Heart right ventricle (tissue), 16 donors: ENCODE measurements at regions not wholly inside any gene's neighbourhood (a gene's known extent, or its start where the extent isn't known, plus 50 kb on each side); places are given as distances from the start of the nearest gene placed in this dataset.

ENCODE experiments used
- ATAC-seq, 8 donors: fragments of 200-7000 bp; cut with Tn5 transposase; one replicate each; pipeline ENCODE4 v1.9.1; 2020; ENCODE audit warnings: mild to moderate bottlenecking in 8 of 8, moderate library complexity in 8 of 8, moderate number of reproducible peaks in 1 of 8
- DNase-seq, 2 donors: peaks; one replicate each; pipeline ENCODE4 v3.0.0-alpha.2; 2020
- H3K27ac ChIP-seq, 10 donors: fragments of 200-600 bp; sonication (generic) in 2 of 10; one replicate each; pipeline versions ENCODE4 v1.5.0 to v1.8.0; 2020 to 2022; ENCODE audit warnings: mild to moderate bottlenecking in 3 of 10
- H3K27me3 ChIP-seq, 7 donors: fragments of 200-600 bp; one replicate each; pipeline ENCODE4 v1.8.0; 2021 to 2022; ENCODE audit warnings: mild to moderate bottlenecking in 2 of 7
- H3K36me3 ChIP-seq, 9 donors: fragments of 200-600 bp; sonication (generic) in 1 of 9; one replicate each; pipeline versions ENCODE4 v1.5.0 to v1.8.0; 2020 to 2022; ENCODE audit warnings: mild to moderate bottlenecking in 2 of 9
- H3K4me1 ChIP-seq, 9 donors: fragments of 200-600 bp; sonication (generic) in 1 of 9; one replicate each; pipeline versions ENCODE4 v1.5.0 to v1.8.0; 2020 to 2022; ENCODE audit warnings: mild to moderate bottlenecking in 4 of 9
- H3K4me3 ChIP-seq, 10 donors: fragments of 200-600 bp; sonication (generic) in 2 of 10; one replicate each; pipeline versions ENCODE4 v1.5.0 to v1.8.0; 2020 to 2022; ENCODE audit warnings: mild to moderate bottlenecking in 7 of 10, moderate library complexity in 2 of 10
- H3K9me3 ChIP-seq, 11 donors: fragments of 200-600 bp in 10 of 11; sonication (generic) in 2 of 11; one replicate each; pipeline versions ENCODE4 v1.5.0 to v1.8.0; 2013 to 2022; ENCODE audit warnings: mild to moderate bottlenecking in 2 of 11, control low read depth in 1 of 11, moderate library complexity in 1 of 11
- CTCF ChIP-seq, 9 donors: fragments of 200-600 bp; sonication (generic) in 2 of 9; IDR thresholded peaks; one replicate each; pipeline versions ENCODE4 v1.5.0 to v1.8.0; 2021 to 2022; ENCODE audit warnings: antibody characterized with exemption in 9 of 9, mild to moderate bottlenecking in 5 of 9, moderate library complexity in 1 of 9
- WGBS, 2 donors: extraction: QIAGEN DNeasy Blood & Tissue Kit; methylation state at CpG; one replicate each; pipeline ENCODE4 v1.1.7; 2013; ENCODE audit warnings: inconsistent platforms in 1 of 2; 5-methylcytosine and 5-hydroxymethylcytosine counted together
- intact Hi-C, 10 donors: fragments of 100-400 bp; cut with DNase I; formaldehyde crosslinking; loops; one replicate each; pipeline versions ENCODE4 v1.11.1 to v1.14.2; 2022
- donor health status: Arrhythmogenic right ventricular cardiomyopathy.
- donor health status: ischemic (EF 13 %, LVEDD 7.1; RV severe dilation, severe dysfunction).
- donor health status: healthy with polysubstance abuse.
- donor health status: DM: no; HTN: yes; CAD: no.
- donor health status: DM: no; HTN: no; CAD: no.
- donor health status: ischemic (EF 25% LVEDD 6.9; RV normal size, moderate dysfunction).
- donor health status: ischemic (EF 25% LVEDD 5.7; RV mildly dilated, moderate dysfunction).
- donor health status: healthy.
- donor health status: DM: yes; HTN: yes; CAD: no.
- donor health status: Ischemic cardiomyopathy.
- donor health status: ischemic (EF 35%, LVEDD 5.7; RV mildly dilated, moderate dysfunction).
- donor health status: nonischemic (EF 11% LVEDD 7.7; RV severe dilation, severe dysfunction).
- donor health status: DM: yes; HTN: yes; CAD: no.
- donor health status: PGD.
- donor health status: ischemic (EF 29% LVEDD 5.4; RV normal size, mild dysfunction).
- donor health status: nonischemic (EF 23%, LVEDD 6.1; RV moderate dilation, normal function).

GRCh38 chr3:22587446-22587845 lies 615.7 kb upstream of the UBE2E2 start:
- DNase-seq = no peak
- 67 to 70% methylated on average over 7 of the region's 7 CpGs for WGBS, 2 donors

GRCh38 chr3:22593638-22594037 lies 609.5 kb upstream of the UBE2E2 start:
- H3K4me1 ChIP-seq = no peaks in the 10 kb centered on the region
- H3K27me3 ChIP-seq = no peaks in the 10 kb centered on the region
- no peaks in the 10 kb centered on the region for H3K9me3 ChIP-seq
- intact Hi-C loops = no loop called here
- no peaks in the 10 kb centered on the region for H3K36me3 ChIP-seq
- no peak overlapping the region for H3K27ac ChIP-seq
- DNase-seq (no peak), ATAC-seq (no peak)
- no peak for TF ChIP-seq CTCF (IDR thresholded peaks at IDR 0.05)
- no peak overlapping the region for H3K4me3 ChIP-seq
- WGBS, 2 donors = 34 to 36% methylated on average over 3 of the region's 3 CpGs

More at GRCh38 chr3:22587446-22587845, 615.7 kb upstream of the UBE2E2 start:
- H3K36me3 ChIP-seq = no peaks in the 10 kb centered on the region
- intact Hi-C loops = no loop called here
- no peaks in the 10 kb centered on the region for H3K4me1 ChIP-seq
- no peak for ATAC-seq
- no peaks in the 10 kb centered on the region for H3K9me3 ChIP-seq
- H3K27me3 ChIP-seq = peaks cover 0 to 13% (median 0%) of the 10 kb centered on the region in 7 donors
- no peak overlapping the region for H3K4me3 ChIP-seq
- H3K27ac ChIP-seq = no peak overlapping the region
- TF ChIP-seq CTCF (IDR thresholded peaks at IDR 0.05) = no peak

GRCh38 chr3:22594990-22595389 lies 608.1 kb upstream of the UBE2E2 start:
- no peak overlapping the region for H3K27ac ChIP-seq
- DNase-seq = no peak
- H3K36me3 ChIP-seq = no peaks in the 10 kb centered on the region
- intact Hi-C loops = no loop called here
- TF ChIP-seq CTCF (IDR thresholded peaks at IDR 0.05) = no peak
- no peaks in the 10 kb centered on the region for H3K9me3 ChIP-seq
- no peak for ATAC-seq
- no peak overlapping the region for H3K4me3 ChIP-seq
- H3K4me1 ChIP-seq = no peaks in the 10 kb centered on the region
- no peaks in the 10 kb centered on the region for H3K27me3 ChIP-seq

DNA sequence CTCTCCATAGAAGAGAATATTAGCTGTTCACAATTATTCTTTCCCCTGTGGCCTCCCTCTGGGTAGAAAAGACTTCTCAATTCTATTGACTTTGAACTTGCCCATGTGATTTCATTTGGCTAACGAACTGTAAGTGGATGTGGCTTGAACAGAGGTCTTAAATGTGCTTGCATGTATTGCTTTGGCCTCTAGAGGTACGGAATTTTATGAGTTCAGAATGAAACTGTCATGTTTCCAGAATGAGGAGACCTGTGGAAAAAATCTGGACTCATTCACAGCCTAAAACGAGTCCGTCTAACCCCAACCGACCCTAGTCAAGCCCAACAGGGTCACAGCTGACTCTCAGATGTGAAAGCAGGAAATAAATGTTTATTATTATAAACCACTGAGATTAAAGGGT lies 596.7 kb upstream of the UBE2E2 start:
- Histone ChIP-seq H3K9me3 (no peaks in the 10 kb centered on the region), H3K36me3 (no peaks in the 10 kb centered on the region), H3K4me1 (no peaks in the 10 kb centered on the region), H3K27me3 (no peaks in the 10 kb centered on the region), H3K4me3 (no peak overlapping the region), H3K27ac (no peak overlapping the region)
- intact Hi-C loops = no loop called here
- WGBS, 2 donors = 51 to 59% methylated on average over 5 of the region's 5 CpGs
- DNase-seq (no peak), ATAC-seq (no peak)
- no peak for TF ChIP-seq CTCF (IDR thresholded peaks at IDR 0.05)

DNA sequence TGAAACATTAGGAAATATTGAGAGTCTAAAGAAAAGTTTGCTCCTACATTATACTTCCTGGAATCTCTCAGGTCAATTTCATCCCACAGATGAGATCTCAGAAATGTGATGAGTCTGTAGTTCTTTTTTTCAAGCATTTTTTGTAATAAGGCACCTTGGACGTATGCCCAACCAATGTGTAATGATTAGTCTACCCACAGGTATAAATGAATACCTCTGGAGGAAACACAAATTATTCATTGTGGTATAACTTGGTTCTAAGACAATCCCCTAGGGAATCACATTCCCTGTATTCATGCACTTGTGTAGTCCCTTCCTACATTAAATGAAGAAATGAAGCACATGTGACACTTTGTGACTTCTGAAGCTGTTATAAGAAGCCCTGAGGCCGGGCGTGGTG lies 596.2 kb upstream of the UBE2E2 start:
- Histone ChIP-seq H3K36me3 (no peaks in the 10 kb centered on the region), H3K4me3 (no peak overlapping the region), H3K9me3 (no peaks in the 10 kb centered on the region), H3K27ac (no peak overlapping the region), H3K27me3 (no peaks in the 10 kb centered on the region), H3K4me1 (no peaks in the 10 kb centered on the region)
- no peak for TF ChIP-seq CTCF (IDR thresholded peaks at IDR 0.05)
- DNase-seq (no peak), ATAC-seq (no peak)
- intact Hi-C loops = no loop called here
- WGBS, 2 donors = 81 to 90% methylated on average over 3 of the region's 3 CpGs
